NCI-H82 treated with DMSO at 0.1 percent for 48 hours (cell line): ENCODE measurements at regions not wholly inside any gene's neighbourhood (a gene's known extent, or its start where the extent isn't known, plus 50 kb on each side); places are given as distances from the start of the nearest gene placed in this dataset.
"Not testable (repeated sequence)": the region's sequence is repeated elsewhere in the genome, so short reads cannot be mapped to it uniquely, and the experiment has no call there.

ENCODE experiments used
- DNase-seq: peaks from one replicate; lab custom pipeline; 2025; ENCODE audit not compliant: unreplicated experiment; lab: John Stamatoyannopoulos, UW

DNA sequence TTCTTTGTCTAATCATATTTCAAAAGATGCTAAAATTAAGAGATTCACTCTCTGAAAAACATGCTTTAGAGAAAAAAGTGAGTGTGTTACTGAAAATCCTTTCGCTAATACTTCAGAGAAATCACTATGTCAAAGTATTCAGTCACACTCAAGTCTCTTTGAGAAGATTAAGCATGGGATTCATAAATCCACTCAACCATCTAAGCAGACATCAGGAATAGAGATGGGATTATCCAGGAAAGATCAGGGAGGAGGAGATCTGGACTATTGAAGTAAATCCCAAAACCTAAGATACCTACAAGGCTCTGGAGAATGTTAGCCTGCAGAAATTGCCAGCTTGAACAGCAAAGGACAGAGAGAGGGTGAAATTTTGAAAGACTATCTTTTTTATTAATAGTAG lies 317.2 kb upstream of the ACO1 start:
- DNase-seq = peak; percentile 59

DNA sequence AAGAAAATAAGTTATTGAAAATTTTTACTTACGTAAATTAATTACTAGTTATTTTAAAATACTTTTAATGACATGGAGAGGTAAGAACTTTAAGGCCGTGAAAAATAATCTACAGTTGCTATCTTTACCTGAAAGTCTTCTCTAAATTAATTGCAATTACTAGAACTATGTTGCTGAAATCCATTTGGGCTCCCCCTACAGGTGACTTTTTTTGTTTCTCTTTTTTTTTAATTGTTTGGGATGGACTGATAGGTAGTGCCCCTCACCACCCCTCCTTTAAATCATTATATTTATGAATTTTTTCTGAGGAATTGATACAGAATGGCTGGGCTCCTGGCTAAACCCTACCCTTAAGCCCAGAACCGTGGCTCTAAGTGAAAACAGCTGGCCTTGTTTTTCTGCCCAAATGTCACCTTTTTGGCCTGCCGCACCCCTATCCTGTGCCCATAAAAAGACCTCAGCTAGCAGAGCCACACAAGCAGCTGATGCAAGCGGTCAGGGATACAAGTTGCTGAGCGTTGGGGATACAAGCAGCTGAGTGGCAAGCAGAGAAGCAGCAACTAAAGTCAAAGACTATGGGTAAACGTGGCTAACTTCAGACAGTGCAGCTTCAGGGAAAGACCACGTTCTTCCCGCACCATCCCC lies 315.2 kb upstream of the ACO1 start:
- DNase-seq = no peak

DNA sequence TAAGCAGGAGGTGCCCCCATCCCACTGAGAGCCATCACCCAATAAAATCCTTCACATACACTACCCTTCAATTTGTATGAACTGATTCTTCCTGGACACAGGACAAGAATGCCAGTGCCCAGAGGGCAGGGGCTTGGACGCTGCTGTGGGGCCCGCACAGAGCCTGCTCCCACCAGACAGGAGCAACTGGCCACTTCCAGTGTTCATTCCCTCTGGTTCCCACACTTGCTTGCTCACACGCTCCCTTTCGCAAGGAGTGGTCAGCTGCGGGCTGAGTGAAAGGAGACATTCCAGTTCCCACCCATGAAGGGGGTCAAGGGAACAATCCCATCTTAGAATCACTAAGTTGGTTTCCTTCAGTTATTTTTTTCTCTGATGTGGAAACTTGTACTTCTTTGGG lies 314.5 kb upstream of the ACO1 start:
- no peak for DNase-seq

DNA sequence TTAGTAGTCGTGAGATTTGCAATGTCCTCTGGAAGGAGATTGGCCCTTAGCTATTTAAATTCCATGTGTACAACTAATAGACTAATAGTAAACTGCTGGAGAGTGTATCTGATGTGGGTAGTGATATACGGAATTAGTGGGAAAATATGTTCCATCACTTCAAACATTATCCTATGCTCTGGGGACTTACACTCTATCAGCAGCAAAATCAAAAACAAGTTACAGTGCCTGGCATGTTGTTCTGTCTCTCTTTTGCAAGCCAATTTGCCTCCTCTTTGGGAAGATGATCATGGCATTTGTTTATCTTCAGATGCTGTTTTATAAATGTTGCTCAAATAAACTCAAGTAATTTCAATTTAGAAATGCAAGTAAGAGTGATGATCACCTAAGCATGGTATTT lies 311.9 kb upstream of the ACO1 start:
- no peak for DNase-seq

DNA sequence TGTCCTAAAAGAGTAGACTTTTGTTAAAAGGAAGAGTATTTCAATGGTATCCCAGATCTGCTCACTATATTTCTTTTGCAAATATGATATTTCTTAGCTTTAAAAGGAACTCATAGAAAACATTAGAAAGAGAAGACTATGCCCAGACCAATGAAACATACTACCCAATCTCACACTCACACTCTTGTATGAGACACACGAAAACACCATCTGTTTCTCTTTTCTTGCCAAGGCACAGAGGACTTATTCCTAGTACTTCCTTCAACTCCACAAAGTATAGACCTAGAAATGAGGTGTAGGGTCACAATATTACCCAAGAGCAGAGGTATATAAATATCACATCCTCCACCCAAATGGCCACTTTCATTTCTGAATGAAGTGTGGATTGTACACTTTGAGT lies 292.4 kb upstream of the ACO1 start:
- no peak for DNase-seq

DNA sequence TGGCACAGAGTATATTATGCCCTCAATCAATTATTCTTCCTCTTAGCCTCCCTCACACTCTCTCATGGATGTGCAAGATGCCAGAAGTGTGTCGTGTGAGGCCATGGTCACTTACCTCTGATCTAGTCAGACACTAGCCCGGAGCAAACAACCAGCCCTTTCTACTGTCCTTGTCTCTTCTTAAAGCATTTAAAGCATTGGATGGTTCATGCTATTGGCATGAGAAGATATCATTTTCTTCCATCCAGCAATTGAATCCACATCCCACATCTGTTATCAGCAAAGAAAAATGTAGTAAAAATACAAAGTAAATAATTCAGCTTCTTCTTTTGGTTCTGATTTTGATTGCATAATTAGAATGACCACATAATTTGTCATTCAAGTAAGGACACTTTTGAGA lies 267.2 kb upstream of the ACO1 start:
- no peak for DNase-seq

DNA sequence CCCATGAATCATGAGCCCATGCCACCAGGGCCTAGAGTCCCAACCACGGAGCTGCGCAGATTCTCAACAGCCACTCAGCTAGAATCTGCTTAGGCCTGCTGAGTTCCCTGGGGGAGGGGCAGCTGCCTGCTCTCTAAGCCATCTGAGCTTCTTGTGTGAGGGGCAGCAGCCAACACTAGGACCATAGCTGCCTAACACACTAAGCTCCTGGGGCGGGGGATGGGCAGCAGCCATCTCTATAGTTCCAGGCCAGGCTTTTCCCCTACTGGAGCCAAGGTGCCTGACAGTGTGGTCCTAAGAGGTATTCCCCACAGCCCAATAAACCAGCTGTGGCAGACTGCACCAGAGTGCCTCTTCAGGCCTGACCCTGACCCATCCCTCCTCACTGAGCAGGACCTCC lies 255.9 kb upstream of the ACO1 start:
- DNase-seq = peak; percentile 0

DNA sequence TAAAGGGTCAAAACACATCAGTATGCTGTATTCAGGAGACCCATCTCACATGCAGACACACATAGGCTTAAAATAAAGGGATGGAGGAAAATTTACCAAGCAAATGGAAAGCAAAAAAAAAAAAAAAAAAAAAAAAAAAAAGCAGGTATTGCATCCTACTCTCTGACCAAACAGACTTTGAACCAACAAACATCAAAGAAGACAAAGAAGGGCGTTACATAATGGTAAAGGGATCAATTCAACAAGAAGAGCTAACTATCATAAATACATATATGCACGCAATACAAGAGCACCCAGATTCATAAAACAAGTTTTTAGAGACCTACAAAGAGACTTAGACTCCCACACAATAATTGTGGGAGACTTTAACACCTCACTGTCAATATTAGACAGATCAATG lies 253.7 kb upstream of the ACO1 start:
- DNase-seq = not testable (repeated sequence)

DNA sequence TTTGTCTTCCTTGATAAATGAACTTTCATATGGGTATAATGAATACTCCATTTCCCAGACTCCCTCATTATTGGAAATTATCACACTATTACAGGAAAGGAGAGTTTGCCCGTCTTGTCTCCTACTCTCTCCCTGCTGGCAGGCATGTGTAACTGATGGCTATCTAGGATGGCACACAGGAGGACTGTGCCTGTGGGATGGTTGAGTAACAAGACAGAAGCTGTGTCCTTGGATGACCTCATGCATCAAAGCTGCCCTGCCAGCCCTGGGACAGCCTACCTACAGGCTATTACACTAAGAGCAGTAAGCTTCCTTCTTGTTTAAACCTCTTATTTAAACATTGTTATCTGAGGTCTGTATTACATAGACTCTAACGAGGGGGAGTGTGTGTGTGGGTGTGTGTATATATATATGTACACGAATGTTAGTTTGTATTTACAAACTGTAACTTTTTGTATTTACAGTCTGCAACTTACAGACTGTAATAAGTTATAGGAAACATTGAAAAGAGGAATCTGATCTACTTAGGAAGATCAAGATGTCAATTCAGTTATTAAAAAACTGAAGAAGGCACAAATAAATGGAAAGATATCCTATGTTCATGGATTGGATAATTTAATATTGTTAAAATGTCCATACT lies 247.6 kb upstream of the ACO1 start:
- no peak for DNase-seq

DNA sequence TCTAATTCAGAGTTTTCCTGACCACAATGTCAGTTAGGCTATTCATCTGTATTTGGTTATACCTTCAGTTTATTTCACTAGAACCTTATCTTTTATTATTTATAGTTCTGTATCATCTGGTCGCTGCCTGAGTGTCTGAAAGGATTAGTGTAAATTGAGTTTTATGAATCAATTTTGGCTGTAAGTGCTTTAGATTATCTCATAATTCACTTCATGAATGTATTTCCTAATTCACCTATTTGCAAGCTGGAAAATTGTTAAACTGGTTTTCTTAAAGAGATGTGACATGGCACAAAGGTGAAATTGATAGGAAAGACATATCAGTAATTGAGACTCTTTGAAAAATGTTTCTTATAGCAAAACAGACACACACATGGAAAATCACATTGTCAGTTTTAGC lies 242.4 kb upstream of the ACO1 start:
- no peak for DNase-seq

DNA sequence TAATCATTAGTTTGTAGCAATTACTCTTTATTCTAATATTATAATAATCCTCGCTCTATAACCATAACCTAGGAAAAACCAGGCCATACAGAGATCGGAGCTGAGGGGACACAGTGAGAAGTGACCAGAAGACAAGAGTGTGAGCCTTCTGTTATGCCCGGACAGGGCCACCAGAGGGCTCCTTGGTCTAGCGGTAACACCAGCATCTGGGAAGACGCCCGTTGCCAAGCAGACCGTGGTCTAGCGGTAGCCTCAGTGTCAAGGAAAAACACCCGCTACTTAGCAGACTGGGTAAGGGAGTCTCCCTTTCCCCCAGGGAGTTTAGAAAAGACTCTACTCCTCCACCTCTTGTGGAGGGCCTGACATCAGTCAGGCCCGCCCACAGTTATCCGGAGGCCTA lies 235.9 kb upstream of the ACO1 start:
- DNase-seq = not testable (repeated sequence)

DNA sequence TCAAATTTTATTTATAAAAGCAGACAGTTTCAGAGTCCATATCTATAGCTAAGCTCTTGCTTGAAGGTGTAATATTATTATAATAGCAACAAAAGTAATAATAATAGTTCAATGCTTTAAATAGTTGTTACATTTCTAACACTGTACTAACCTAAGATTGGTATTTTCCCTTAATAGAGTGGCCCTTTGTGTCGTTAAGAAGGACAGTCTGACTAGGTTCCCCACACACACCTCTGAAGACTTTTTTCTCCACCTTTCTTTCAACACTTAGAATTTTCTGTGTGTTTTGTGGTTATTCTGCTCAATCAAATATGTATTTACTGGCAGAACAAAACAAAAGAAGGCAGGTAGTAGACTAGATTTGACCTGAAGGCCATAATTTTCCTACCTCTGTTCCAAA lies 223.2 kb upstream of the ACO1 start:
- DNase-seq = no peak

DNA sequence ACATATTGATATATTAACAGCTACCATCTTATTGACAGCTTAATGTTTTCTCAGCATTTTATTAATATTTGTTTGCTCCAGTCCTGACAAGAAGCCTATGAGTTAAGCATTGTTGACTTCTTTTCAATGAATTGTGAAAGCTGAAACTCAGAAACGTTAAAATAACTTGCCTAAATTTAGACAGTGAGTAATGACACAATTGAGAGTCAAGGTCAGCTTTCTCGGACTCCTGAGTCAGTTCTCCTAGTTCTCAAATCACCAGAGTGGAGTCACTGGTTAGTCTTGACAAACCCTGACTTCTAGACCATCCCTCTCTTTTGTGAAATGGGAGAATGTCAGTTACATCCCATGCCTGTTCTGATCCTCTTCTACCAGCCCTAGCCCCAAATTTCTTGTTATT lies 222.7 kb upstream of the ACO1 start:
- no peak for DNase-seq

DNA sequence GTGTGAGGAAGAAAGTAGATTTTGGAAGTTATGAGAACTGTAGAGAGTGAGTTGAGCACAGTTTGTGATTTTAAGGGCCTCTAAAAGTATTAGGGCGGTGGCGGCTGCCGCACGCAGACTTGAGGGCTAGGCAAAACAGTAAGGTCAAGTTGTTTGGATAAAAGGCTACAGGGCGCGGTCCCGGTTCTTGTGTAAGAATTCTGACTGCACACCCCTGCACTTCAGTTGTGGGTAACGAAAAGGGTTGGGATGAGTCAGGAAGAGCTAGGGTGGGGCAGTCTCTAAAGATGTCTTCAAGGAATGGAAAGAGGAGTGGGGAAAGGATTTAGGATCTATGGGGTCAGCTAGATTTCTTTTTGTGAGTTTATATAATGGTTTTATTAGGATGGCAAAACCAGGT lies 218.1 kb upstream of the ACO1 start:
- not testable (repeated sequence) for DNase-seq

DNA sequence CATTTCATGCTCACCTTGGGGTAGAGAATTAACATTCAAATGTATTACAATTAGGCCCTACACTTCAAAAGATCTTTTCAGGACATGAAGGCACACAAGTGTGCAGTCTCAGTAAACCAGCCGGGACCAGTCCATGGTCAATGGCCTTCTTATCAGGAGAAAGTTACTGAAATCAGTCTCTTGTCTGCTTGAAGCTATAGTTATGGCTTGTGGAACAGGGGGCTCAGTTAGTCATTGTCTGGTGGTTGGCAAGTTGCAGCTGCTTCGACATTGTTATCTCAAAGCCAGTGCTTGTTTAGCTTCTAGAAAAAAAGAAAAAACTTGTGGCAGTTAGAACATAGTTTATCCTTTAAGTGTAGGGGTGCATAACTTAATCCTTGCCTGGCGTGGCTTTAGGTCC lies 213.1 kb upstream of the ACO1 start:
- no peak for DNase-seq

DNA sequence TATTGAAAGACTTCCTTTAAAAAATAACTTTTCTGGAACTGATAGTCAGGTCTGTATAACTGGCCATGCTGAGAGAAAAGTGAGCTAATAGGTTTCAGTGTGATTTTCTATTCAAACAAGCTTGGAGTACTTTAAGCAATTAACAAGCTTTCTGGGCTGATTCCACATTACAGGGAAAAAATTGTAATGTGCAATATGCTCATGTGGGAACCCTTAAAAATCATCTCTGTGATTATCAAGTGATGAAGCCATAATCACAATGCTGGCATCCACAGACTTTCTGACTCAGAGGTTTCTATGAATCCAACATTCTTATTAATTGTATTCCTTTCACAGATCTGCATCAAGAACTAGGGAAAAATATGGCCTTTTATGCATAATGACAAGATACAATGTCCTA lies 212.2 kb upstream of the ACO1 start:
- DNase-seq = no peak

DNA sequence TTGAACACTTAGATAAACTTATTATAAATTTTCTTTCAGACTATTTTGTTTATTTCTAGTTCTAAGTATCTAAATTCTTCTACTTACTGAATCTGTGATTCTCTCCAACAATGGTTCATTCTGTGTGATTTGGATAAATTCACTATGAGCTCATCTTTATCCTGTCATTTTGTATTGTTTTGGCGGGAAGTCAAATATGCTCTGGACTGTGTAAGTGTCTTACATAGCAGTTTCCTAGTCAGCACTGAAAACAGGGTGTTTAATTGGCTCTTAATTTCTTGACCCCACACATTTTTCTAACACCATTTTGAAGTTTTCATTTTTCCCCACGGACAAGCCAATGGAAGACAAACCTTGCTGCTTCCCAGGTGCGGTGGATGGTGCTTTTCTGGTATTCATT lies 207.0 kb upstream of the ACO1 start:
- DNase-seq = no peak

DNA sequence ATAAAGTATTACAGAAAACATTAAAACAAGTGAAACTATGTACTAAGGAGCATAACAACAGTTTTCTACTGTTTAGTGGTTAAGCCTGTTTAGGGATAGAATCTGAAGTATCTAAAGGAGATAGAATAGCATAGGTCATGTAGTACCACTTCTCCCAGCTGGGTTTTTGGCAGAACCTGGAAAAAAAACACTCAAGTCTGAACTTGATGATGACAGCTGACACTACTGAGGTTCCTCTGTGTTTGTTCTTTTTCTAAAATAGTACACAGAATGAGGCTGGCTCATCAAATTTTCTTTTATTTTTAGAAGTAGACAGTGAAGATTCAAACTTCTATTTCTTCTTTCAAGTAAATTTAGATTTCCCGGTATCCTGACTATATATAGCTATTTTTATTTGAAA lies 203.8 kb upstream of the ACO1 start:
- DNase-seq = no peak

DNA sequence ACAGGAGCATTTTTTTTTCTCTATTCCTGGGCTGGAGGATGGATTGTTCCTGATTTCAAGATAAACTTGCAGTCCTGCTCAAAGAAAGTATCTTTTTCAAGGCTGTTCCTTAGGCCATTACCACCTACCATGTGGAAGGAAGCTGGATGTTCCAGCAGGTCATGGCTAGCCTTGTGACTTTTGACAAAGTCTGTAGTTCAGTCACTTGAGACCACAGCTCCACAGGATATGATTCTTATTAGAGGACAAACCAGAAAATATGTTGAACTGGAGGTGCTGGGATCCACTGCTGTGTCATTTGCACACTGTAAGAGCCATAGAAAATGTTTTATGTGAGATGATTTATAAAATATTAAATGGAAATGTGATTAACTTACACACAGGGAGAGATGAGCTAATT lies 184.2 kb upstream of the ACO1 start:
- no peak for DNase-seq

DNA sequence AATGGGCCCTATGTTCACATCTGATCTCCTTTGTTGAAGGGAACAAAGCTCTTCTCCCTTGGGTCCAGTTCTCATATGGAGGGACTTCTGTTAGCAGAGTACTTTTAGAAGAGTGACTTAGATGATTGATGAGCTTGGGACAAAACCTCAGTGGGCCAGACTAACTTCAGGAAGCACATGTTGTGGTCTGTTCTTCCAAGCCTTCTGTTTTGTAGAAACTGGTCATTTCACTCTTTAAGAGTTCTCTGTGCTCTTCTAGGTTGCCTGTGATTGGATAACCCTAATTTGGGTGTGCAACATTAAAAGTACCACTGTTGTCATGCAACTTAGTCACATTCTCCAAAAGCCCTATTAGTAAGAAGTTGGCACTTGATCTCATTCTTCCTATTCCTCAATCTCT lies 183.5 kb upstream of the ACO1 start:
- DNase-seq = no peak

DNA sequence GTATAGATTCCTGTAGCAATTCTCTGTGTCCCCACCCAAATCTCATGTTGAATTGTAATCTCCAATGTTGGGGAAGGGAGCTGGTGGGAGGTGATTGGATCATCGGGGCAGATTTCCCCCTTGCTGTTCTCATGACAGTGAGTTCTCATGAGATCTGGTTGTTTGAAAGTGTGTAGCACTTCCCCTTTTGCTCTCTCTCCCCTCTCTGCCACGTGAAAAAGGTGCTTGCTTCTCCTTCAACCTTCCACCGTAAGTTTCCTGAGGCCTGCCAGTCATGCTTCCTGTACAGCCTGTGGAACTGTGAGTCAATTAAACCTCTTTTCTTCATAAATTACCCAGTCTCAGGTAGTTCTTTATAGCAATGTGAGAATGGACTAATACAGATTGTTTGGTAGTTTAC lies 175.3 kb upstream of the ACO1 start:
- not testable (repeated sequence) for DNase-seq

DNA sequence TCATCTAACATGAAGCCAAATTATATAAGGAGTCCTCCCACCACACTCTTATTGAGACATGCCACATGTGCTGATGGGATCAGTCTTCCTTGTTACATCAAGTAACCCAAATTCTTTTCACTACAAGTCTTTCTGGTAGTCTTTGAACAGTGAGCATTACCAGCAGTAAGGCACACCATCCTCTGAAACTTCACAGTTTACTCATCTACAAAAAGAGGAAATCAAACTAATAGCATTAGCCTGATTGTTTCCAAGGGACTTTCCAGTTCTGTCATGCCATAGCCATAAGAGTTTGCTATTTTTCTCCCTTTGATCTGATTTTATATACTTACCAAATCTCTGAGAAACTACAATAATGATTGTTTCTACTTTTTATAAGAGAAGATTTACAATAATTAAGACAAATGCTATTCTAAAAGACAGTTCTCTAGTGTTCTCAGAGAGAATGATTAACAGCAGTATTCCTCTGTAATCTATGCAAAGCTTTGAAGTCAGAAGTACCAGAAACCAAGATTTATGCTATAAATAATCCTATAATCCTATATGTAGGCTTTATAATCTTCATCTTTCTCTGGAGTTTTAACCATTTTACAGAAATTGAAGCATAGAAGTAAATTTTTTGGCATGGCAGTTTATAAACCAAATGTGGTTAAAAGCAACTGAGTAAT lies 166.2 kb upstream of the ACO1 start:
- no peak for DNase-seq

DNA sequence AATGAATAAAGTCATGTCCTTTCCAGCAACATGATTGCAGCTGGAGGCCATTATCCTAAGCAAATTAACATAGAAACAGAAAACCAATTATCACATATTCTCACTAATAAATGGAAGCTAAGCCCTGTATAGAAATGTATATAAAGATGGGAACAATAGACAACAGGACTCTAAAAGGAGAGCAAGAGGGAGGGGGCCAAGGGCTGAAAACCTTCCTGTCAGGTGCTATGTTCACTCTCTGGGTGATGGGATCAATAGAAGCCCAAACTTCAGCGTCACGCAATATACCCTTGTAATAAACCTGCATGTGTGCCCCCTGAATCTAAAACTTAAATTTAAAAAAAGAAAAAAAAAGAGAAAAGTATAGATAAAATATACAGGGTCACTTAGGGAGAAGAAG lies 163.7 kb upstream of the ACO1 start:
- DNase-seq = no peak
